Kidney (tissue), 13 donors: ENCODE measurements at regions not wholly inside any gene's neighbourhood (a gene's known extent, or its start where the extent isn't known, plus 50 kb on each side); places are given as distances from the start of the nearest gene placed in this dataset.

Source experiments
- DNase-seq, 5 donors: peaks; one replicate each; pipeline ENCODE4 v3.0.0-alpha.2; 2013 to 2020
- FAIRE-seq: peaks from 2 replicates; lab custom pipeline; 2012; peaks lifted over from hg19 to GRCh38; lab: Jason Lieb, UNC
- H3K27ac ChIP-seq, 2 donors: one replicate each; pipeline ENCODE4 v1.7.0; 2013; ENCODE audit warnings: low read depth in 2 of 2, low read length in 2 of 2, inconsistent platforms in 1 of 2
- H3K27me3 ChIP-seq: one replicate; pipeline ENCODE4 v1.7.1; 2013; ENCODE audit warnings: low read length, inconsistent platforms; ENCODE audit not compliant: control insufficient read depth, insufficient read depth
- H3K36me3 ChIP-seq, 3 donors: one replicate each; pipeline versions ENCODE4 v1.7.0 to v1.7.1; 2013; ENCODE audit warnings: low read length in 3 of 3, control low read depth in 1 of 3, inconsistent platforms in 1 of 3; ENCODE audit not compliant: insufficient read depth in 3 of 3, control insufficient read depth in 2 of 3
- H3K4me1 ChIP-seq, 3 donors: one replicate each; pipeline versions ENCODE4 v1.7.0 to v1.7.1; 2013; ENCODE audit warnings: low read length in 3 of 3, inconsistent platforms in 1 of 3, low read depth in 1 of 3; ENCODE audit not compliant: control insufficient read depth in 2 of 3, insufficient read depth in 2 of 3
- H3K4me3 ChIP-seq, 3 donors: one replicate each; pipeline versions ENCODE4 v1.7.0 to v1.8.1; 2013; ENCODE audit warnings: low read length in 3 of 3, control low read depth in 1 of 3, inconsistent platforms in 1 of 3
- H3K9ac ChIP-seq, 3 donors: one replicate each; pipeline versions ENCODE4 v1.7.0 to v1.7.1; 2013; ENCODE audit warnings: low read length in 3 of 3, control low read depth in 1 of 3, inconsistent platforms in 1 of 3
- H3K9me3 ChIP-seq, 3 donors: one replicate each; pipeline versions ENCODE4 v1.7.0 to v1.7.1; 2013; ENCODE audit warnings: low read length in 3 of 3, control low read depth in 1 of 3, inconsistent platforms in 1 of 3; ENCODE audit not compliant: control insufficient read depth in 2 of 3, insufficient read depth in 1 of 3
- intact Hi-C: fragments of 100-400 bp; cut with DNase I; formaldehyde crosslinking; loops from one replicate; pipeline ENCODE4 v1.11.1; 2022
- TF ChIP-seq, protein P1 (sequence below): IDR thresholded peaks from 3 replicates; pipeline ENCODE4 v1.5.1; 2012; ENCODE audit warnings: mild to moderate bottlenecking, moderate library complexity, borderline replicate concordance; ENCODE audit not compliant: insufficient read depth; ENCODE audit errors: extremely low read depth
- donor health status: control.
- donor health status: control.
- donor health status: control.
- donor health status: control.
- donor health status: control.
- donor health status: DM: yes; HTN: yes; CAD: no.
- donor health status: Normal renal cell carcinoma (clear cell type).

DNA sequence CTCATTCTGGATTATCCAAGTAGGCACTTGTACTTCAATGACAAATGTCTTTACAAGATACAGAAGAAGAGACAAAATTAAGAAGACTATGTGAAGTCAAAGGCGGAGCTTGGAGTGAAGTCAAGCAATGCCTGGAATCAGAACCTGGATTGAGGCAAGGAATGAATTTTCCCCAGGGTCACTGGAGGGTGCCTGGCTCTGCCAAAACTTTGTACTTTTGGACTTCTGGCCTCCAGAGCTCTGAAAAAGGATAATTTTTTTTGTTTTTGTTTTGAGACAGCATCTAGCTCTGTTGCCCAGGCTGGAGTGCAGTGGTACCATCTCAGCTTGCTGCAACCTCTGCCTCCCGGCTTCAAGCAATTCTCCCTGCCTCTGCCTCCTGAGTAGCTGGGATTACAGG lies 119.3 kb upstream of the AGBL1 start:
- FAIRE-seq (no peak), DNase-seq (no peak)
- Histone ChIP-seq H3K27ac (no peak overlapping the region), H3K9me3 (no peaks in the 10 kb centered on the region), H3K4me1 (no peaks in the 10 kb centered on the region), H3K4me3 (no peak overlapping the region), H3K27me3 (no peaks in the 10 kb centered on the region), H3K36me3 (no peaks in the 10 kb centered on the region), H3K9ac (no peak overlapping the region)
- TF ChIP-seq, protein P1, sequence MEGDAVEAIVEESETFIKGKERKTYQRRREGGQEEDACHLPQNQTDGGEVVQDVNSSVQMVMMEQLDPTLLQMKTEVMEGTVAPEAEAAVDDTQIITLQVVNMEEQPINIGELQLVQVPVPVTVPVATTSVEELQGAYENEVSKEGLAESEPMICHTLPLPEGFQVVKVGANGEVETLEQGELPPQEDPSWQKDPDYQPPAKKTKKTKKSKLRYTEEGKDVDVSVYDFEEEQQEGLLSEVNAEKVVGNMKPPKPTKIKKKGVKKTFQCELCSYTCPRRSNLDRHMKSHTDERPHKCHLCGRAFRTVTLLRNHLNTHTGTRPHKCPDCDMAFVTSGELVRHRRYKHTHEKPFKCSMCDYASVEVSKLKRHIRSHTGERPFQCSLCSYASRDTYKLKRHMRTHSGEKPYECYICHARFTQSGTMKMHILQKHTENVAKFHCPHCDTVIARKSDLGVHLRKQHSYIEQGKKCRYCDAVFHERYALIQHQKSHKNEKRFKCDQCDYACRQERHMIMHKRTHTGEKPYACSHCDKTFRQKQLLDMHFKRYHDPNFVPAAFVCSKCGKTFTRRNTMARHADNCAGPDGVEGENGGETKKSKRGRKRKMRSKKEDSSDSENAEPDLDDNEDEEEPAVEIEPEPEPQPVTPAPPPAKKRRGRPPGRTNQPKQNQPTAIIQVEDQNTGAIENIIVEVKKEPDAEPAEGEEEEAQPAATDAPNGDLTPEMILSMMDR, result no peak
- intact Hi-C loops, result no loop called here

DNA sequence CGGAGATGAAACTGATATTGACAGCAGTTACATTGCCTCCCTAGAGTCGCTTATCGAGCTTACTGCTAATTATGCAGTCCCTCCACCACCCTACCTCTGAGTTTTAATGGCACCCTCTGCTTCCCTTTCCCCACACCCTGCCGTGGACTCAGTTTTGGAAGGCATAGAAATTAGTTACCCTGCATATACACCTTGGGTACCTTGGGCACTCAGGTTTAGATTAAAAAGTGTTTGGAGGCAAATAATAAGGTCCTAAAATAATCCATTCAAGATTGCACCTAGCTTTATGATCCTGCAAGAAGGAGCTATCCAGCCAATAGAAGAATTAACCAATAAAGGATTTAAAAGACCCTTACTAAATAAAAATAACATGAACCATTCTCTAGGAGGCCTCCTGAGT lies 117.8 kb upstream of the AGBL1 start:
- H3K9me3 ChIP-seq, result no peaks in the 10 kb centered on the region
- H3K36me3 ChIP-seq, result no peaks in the 10 kb centered on the region
- no peak overlapping the region for H3K9ac ChIP-seq
- DNase-seq (no peak), FAIRE-seq (no peak)
- intact Hi-C loops, result no loop called here
- no peak overlapping the region for H3K27ac ChIP-seq
- no peaks in the 10 kb centered on the region for H3K27me3 ChIP-seq
- no peaks in the 10 kb centered on the region for H3K4me1 ChIP-seq
- TF ChIP-seq, protein P1, result no peak
- no peak overlapping the region for H3K4me3 ChIP-seq

DNA sequence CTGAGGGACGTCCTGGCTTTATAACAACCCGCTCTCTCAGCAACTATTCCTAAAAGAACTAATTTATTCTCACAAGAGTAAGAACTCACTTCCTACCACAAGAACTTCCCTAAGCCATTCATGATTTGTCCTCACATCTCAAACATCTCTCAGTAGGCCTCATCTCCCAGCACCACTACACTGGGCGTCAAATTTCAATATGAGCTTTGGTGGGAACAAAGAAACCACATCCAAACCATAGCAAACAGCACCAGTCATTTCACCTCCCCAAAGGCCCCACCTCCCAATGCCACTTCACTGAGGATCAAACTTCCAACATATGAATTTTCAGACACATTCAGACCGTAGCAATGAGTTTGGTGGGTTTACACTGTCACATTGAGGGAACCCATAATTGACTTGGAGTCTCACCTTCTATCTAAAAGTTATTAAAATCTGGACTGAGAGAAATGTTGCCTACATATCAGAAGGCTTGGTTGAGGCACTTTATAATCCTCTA lies 116.4 kb upstream of the AGBL1 start:
- H3K27ac ChIP-seq, result no peak overlapping the region
- no peak overlapping the region for H3K4me3 ChIP-seq
- no peaks in the 10 kb centered on the region for H3K36me3 ChIP-seq
- intact Hi-C loops, result no loop called here
- H3K9ac ChIP-seq, result no peak overlapping the region
- H3K4me1 ChIP-seq, result no peaks in the 10 kb centered on the region
- FAIRE-seq (no peak), DNase-seq (no peak)
- no peaks in the 10 kb centered on the region for H3K9me3 ChIP-seq
- TF ChIP-seq, protein P1, result no peak
- no peaks in the 10 kb centered on the region for H3K27me3 ChIP-seq

DNA sequence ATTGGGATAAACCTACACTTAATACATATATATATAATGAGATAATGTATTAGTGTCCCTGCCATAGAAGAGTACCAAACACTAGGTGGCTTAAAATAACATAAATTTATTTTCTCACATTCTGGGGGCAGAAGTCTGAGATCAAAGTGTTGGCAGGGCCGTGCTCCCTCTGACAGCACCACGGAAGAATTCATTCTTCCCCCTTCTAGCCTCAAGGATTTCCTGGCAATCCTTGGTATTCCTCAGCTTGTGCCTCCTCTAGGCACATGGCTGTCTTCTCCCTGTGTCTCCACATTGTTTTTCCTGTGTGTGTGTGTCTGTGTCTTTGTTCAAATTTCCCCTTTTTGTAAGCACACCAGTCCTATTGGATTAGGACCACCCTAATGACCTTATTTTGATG lies 115.2 kb upstream of the AGBL1 start:
- TF ChIP-seq, protein P1, result no peak
- H3K4me1 ChIP-seq, result no peaks in the 10 kb centered on the region
- FAIRE-seq, result no peak
- H3K36me3 ChIP-seq, result no peaks in the 10 kb centered on the region
- no peaks in the 10 kb centered on the region for H3K9me3 ChIP-seq
- no peaks in the 10 kb centered on the region for H3K27me3 ChIP-seq
- no peak overlapping the region for H3K9ac ChIP-seq
- DNase-seq, result no peak
- no peak overlapping the region for H3K4me3 ChIP-seq
- H3K27ac ChIP-seq, result no peak overlapping the region
- intact Hi-C loops, result no loop called here
